Sigmoid colon (tissue), 6 donors: ENCODE measurements at regions not wholly inside any gene's neighbourhood (a gene's known extent, or its start where the extent isn't known, plus 50 kb on each side); places are given as distances from the start of the nearest gene placed in this dataset.

Experiments used
- DNase-seq: peaks from one replicate; pipeline ENCODE4 v3.0.0-alpha.2; 2019
- H3K27ac ChIP-seq, 4 donors: fragments of 200-600 bp; sonication (generic); one replicate each; pipeline ENCODE4 v1.5.1; 2016 to 2019; ENCODE audit warnings: mild to moderate bottlenecking in 1 of 4
- H3K27me3 ChIP-seq, 3 donors: fragments of 200-600 bp; sonication (generic); one replicate each; pipeline ENCODE4 v1.5.1; 2019; ENCODE audit warnings: mild to moderate bottlenecking in 1 of 3
- H3K36me3 ChIP-seq, 4 donors: fragments of 200-600 bp; sonication (generic); one replicate each; pipeline ENCODE4 v1.5.1; 2016 to 2019
- H3K4me1 ChIP-seq, 4 donors: fragments of 200-600 bp; sonication (generic); one replicate each; pipeline ENCODE4 v1.5.1; 2017 to 2019
- H3K4me3 ChIP-seq, 4 donors: fragments of 200-600 bp; sonication (generic); one replicate each; pipeline ENCODE4 v1.5.1; 2017 to 2019; ENCODE audit warnings: mild to moderate bottlenecking in 2 of 4, moderate library complexity in 1 of 4
- H3K9me3 ChIP-seq, 4 donors: fragments of 200-600 bp in 3 of 4; sonication (generic) in 3 of 4; one replicate each; pipeline versions ENCODE4 v1.5.1 to v1.6.1; 2013 to 2019
- EP300 ChIP-seq, 4 donors: sonication (generic); formaldehyde crosslinking; IDR thresholded peaks; one replicate each; pipeline ENCODE4 v1.6.1; 2017; ENCODE audit warnings: antibody characterized with exemption in 4 of 4
- POLR2A ChIP-seq, 2 donors: fragments of 450-650 bp; IDR thresholded peaks; one replicate each; pipeline ENCODE4 v1.6.1; 2016; ENCODE audit warnings: antibody characterized with exemption in 2 of 2, mild to moderate bottlenecking in 2 of 2, moderate library complexity in 2 of 2
- POLR2AphosphoS5 ChIP-seq, 4 donors: sonication (generic); formaldehyde crosslinking; IDR thresholded peaks; one replicate each; pipeline ENCODE4 v1.6.1; 2017; ENCODE audit warnings: antibody characterized with exemption in 4 of 4
- WGBS, 2 donors: extraction: QIAGEN DNeasy Blood & Tissue Kit; methylation state at CpG; one replicate each; pipeline ENCODE4 v1.1.7; 2013; 5-methylcytosine and 5-hydroxymethylcytosine counted together
- intact Hi-C: fragments of 100-400 bp; cut with DNase I; formaldehyde crosslinking; loops from one replicate; pipeline ENCODE4 v1.15.1; 2023
- TF ChIP-seq, protein P1 (sequence below), 4 experiments: fragments of 450-650 bp in 3 of 4; fragments of 200-600 bp in 1 of 4; IDR thresholded peaks; one replicate each; pipeline ENCODE4 v1.5.1; 2016 to 2019; ENCODE audit warnings: antibody characterized with exemption in 4 of 4, mild to moderate bottlenecking in 3 of 4, moderate library complexity in 2 of 4
- donor health status: healthy with polysubstance abuse.
- donor health status: healthy.

DNA sequence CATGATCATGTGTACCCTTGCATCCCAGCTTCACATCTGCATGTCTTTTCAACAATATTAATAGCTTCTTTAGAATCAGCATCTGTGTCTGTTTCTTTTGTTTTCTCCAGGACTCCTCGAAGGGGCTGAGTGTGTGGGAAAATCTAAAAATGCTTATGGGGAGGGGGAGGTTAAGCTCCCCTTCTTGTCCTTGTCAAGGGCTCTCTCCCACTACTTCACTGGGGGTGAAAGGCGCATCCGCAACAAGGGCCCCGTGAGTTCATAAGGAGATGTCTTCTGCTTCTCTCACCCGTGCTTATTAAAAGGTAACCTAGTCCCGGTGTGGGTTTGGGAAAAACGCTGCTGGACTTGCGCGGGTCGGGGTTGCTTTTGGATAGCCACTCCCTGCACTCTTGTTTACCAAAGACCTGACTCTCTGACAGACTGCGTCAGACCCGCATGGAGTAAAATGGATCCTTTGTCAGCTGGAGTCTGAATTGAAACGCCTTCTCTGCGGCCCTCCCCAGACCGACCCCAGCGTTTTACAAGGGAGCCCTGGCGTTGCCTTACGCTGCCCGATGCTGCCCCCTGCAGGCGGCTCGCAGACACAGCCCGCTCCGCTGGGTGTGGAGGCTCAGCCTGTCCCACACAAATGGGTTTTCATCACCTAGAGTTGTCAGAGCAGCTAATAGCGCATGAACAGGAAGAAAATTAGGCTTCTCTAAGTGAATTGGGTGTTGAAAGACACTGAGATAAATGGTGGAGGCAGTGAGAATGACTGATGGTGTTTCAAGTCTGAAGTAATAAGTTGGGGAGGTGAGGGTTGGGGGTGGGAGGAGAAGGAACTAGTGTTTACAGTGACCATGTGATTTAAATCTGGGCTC, 53.8 kb downstream of the IER5 start:
- peak overlapping the region in 3 of 4 donors; percentile 34 to 56 (median 39) for H3K27ac ChIP-seq
- peak; percentile 94 for DNase-seq
- intact Hi-C loops = loop anchor here (1.0 to 10.0 kb wide), 8 partner anchors 22 to 628 kb away; partner anchors contain the start of genes IER5 and XPR1
- no peaks in the 10 kb centered on the region for H3K27me3 ChIP-seq
- peak overlapping the region; percentile 5 to 42 (median 29) for H3K4me3 ChIP-seq
- no peaks in the 10 kb centered on the region for H3K36me3 ChIP-seq
- TF ChIP-seq, protein P1, sequence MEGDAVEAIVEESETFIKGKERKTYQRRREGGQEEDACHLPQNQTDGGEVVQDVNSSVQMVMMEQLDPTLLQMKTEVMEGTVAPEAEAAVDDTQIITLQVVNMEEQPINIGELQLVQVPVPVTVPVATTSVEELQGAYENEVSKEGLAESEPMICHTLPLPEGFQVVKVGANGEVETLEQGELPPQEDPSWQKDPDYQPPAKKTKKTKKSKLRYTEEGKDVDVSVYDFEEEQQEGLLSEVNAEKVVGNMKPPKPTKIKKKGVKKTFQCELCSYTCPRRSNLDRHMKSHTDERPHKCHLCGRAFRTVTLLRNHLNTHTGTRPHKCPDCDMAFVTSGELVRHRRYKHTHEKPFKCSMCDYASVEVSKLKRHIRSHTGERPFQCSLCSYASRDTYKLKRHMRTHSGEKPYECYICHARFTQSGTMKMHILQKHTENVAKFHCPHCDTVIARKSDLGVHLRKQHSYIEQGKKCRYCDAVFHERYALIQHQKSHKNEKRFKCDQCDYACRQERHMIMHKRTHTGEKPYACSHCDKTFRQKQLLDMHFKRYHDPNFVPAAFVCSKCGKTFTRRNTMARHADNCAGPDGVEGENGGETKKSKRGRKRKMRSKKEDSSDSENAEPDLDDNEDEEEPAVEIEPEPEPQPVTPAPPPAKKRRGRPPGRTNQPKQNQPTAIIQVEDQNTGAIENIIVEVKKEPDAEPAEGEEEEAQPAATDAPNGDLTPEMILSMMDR (IDR thresholded peaks at IDR 0.05) = peak; percentile 94 to 98 (median 95)
- TF ChIP-seq POLR2A (IDR thresholded peaks at IDR 0.05) = no peak
- peak in 2 of 4 donors; percentile 35 to 46 for TF ChIP-seq POLR2AphosphoS5 (IDR thresholded peaks at IDR 0.05)
- no peak for TF ChIP-seq EP300 (IDR thresholded peaks at IDR 0.05)
- peaks cover 0 to 16% (median 11%) of the 10 kb centered on the region in 4 donors for H3K4me1 ChIP-seq
- WGBS, 2 donors = 19 to 22% methylated on average over 24 of the region's 24 CpGs
- no peaks in the 10 kb centered on the region for H3K9me3 ChIP-seq

DNA sequence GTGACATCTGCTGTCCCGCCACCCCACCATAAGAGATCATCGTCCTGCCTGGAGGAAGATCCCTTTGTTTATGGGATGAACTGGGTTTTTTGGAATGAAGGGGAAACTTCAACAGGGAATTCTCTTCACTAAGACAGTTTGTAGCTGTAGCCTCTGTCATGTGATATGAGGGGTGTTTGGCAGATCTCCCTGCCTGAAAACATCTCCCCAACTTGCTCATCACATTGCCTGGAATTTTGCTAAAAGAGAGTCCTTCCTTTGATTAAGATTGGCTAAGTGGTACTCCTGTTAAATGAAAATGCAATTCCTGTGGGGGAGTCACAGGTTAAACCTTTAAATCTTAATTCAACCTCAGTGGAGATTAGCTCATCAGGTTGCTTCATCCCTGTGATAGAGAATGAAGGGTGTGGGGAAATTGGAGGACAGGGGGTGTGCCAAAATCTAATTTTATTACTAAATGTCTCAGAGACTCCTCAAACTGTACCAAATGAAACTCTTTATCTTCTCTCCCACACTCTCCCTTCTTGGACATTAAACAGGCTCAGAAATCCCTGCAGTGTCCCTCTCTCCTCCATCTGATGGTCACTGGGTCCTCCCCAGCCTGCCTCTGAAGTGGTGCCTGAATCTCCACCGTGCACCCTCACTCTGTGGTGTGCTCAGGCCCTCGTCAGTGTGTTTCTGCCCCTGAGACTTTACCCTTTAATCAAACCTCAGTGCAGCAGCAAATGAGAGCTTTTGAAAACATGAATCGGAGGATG, 54.8 kb downstream of the IER5 start:
- no peaks in the 10 kb centered on the region for H3K27me3 ChIP-seq
- intact Hi-C loops = loop anchor here (2.0 to 10.0 kb wide), 7 partner anchors 22 to 628 kb away; partner anchors contain the start of genes IER5 and XPR1
- TF ChIP-seq, protein P1 (IDR thresholded peaks at IDR 0.05) = no peak
- peak in 1 of 4 donors; percentile 4 for TF ChIP-seq POLR2AphosphoS5 (IDR thresholded peaks at IDR 0.05)
- H3K36me3 ChIP-seq = no peaks in the 10 kb centered on the region
- H3K27ac ChIP-seq = peak overlapping the region in 3 of 4 donors; percentile 34 to 56 (median 39)
- peak; percentile 41 for DNase-seq
- peaks cover 0 to 23% (median 11%) of the 10 kb centered on the region in 4 donors for H3K4me1 ChIP-seq
- 60 to 70% methylated on average over 5 of the region's 5 CpGs for WGBS, 2 donors
- no peak overlapping the region for H3K4me3 ChIP-seq
- H3K9me3 ChIP-seq = no peaks in the 10 kb centered on the region

DNA sequence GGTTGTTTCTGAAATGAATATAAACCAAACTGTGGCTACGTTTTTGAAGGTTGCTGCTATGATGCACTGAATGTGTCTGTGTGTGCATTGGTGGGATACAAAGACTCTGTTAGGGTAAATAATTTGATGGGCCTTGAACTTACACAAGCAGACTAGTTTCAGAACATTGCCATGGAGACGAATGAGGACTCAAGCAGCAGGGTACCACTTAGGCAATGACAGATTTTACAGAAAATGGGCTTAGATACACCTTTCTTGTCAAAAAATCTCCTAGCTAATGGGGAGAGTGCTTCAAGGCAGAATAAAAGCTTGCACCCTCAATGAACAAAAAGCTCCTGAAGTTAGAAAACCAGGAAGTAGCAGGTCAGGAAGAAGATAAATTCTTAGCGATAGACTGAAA, 55.7 kb downstream of the IER5 start:
- intact Hi-C loops = loop anchor here (5.0 to 10.0 kb wide), 5 partner anchors 37 to 629 kb away; partner anchors contain the start of gene XPR1
- H3K27me3 ChIP-seq = no peaks in the 10 kb centered on the region
- peaks cover 0 to 23% (median 11%) of the 10 kb centered on the region in 4 donors for H3K4me1 ChIP-seq
- TF ChIP-seq POLR2A (IDR thresholded peaks at IDR 0.05) = no peak
- TF ChIP-seq EP300 (IDR thresholded peaks at IDR 0.05) = no peak
- TF ChIP-seq, protein P1 (IDR thresholded peaks at IDR 0.05) = no peak
- no peak for TF ChIP-seq POLR2AphosphoS5 (IDR thresholded peaks at IDR 0.05)
- H3K36me3 ChIP-seq = no peaks in the 10 kb centered on the region
- H3K27ac ChIP-seq = no peak overlapping the region
- WGBS, 2 donors = 66 to 77% methylated on average over 3 of the region's 3 CpGs
- no peak for DNase-seq
- H3K4me3 ChIP-seq = no peak overlapping the region
- no peaks in the 10 kb centered on the region for H3K9me3 ChIP-seq

DNA sequence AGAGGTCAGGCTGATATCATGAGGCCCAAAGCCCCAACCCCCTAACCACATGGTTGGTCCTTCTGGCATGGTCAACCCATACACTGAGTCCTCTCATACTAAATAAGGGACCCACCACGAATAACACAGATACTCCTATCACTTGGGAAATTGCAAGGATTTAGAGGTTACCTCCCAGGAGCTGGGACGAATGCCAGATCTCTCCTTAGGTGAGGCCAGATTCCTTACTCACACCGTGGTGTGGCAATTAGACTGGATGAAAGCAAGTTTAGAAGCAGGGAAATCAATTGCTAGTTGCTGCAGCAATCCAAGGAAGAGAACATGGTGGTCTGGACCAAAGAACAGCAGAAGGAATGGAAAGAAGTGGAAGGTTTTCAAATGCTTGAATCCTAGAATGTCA, 60.1 kb downstream of the IER5 start:
- WGBS, 2 donors = 44 to 77% methylated on average over 3 of the region's 3 CpGs
- H3K9me3 ChIP-seq = no peaks in the 10 kb centered on the region
- TF ChIP-seq EP300 (IDR thresholded peaks at IDR 0.05) (no peak), POLR2AphosphoS5 (IDR thresholded peaks at IDR 0.05) (no peak), POLR2A (IDR thresholded peaks at IDR 0.05) (no peak)
- TF ChIP-seq, protein P1 (IDR thresholded peaks at IDR 0.05) = no peak
- peak overlapping the region in 1 of 4 donors; percentile 92 for H3K27ac ChIP-seq
- H3K4me1 ChIP-seq = peaks cover 0 to 31% (median 22%) of the 10 kb centered on the region in 4 donors
- intact Hi-C loops = loop anchor here (10.0 kb wide), 2 partner anchors 514 to 634 kb away; partner anchors contain the start of gene XPR1
- H3K4me3 ChIP-seq = no peak overlapping the region
- no peaks in the 10 kb centered on the region for H3K27me3 ChIP-seq
- H3K36me3 ChIP-seq = no peaks in the 10 kb centered on the region
- DNase-seq = peak; percentile 8
